ENCODE measurements at regions not wholly inside any gene's neighbourhood (a gene's known extent, or its start where the extent isn't known, plus 50 kb on each side); places are given as distances from the start of the nearest gene placed in this dataset.
"Not testable (repeated sequence)": the region's sequence is repeated elsewhere in the genome, so short reads cannot be mapped to it uniquely, and the experiment has no call there.

- not testable (repeated sequence) for TF ChIP-seq POLR2A, CTCF, POLR2AphosphoS5 (IDR thresholded peaks at IDR 0.05)
Measured at GRCh38 chr9:41658706-41659105, 469.6 kb upstream of the ZNG1F start.
